Islet precursor cell (in vitro differentiated cells): ENCODE measurements at regions not wholly inside any gene's neighbourhood (a gene's known extent, or its start where the extent isn't known, plus 50 kb on each side); places are given as distances from the start of the nearest gene placed in this dataset.
A peak's percentile ranks its signal among the peaks of the same experiment; 100 is the strongest.

Experiments used
- DNase-seq: peaks from one replicate; pipeline ENCODE4 v3.0.0-alpha.2; 2018

GRCh38 chr2:53018825-53019425 lies 748.7 kb upstream of the CHAC2 start:
- no peak for DNase-seq

GRCh38 chr2:53006980-53007379 lies 760.6 kb upstream of the CHAC2 start:
- DNase-seq: no peak

- DNase-seq: no peak
These were observed 763.2 kb upstream of the CHAC2 start for GRCh38 chr2:53004413-53004812.

- DNase-seq: no peak
These were observed 772.2 kb upstream of the CHAC2 start for GRCh38 chr2:52995424-52995823.

- peak; percentile 59 for DNase-seq
These were observed 791.3 kb upstream of the CHAC2 start for GRCh38 chr2:52976143-52976949.

GRCh38 chr2:52974127-52974526 lies 793.5 kb upstream of the CHAC2 start:
- no peak for DNase-seq

- no peak for DNase-seq
These were observed 797.0 kb upstream of the CHAC2 start for GRCh38 chr2:52970642-52971041.

GRCh38 chr2:52968043-52968442 lies 799.6 kb upstream of the CHAC2 start:
- DNase-seq: no peak

GRCh38 chr2:52964916-52965530 lies 802.6 kb upstream of the CHAC2 start:
- no peak for DNase-seq

GRCh38 chr2:52961403-52961802 lies 806.2 kb upstream of the CHAC2 start:
- DNase-seq: no peak

GRCh38 chr2:52960881-52961280 lies 806.7 kb upstream of the CHAC2 start:
- DNase-seq: no peak

- DNase-seq: no peak
These were observed 807.8 kb upstream of the CHAC2 start for GRCh38 chr2:52959801-52960200.

GRCh38 chr2:52956766-52957165 lies 810.8 kb upstream of the CHAC2 start:
- no peak for DNase-seq

- DNase-seq: no peak
These were observed 811.5 kb upstream of the CHAC2 start for GRCh38 chr2:52956118-52956517.

GRCh38 chr2:52955079-52955478 lies 812.5 kb upstream of the CHAC2 start:
- no peak for DNase-seq

GRCh38 chr2:52940101-52940500 lies 827.5 kb upstream of the CHAC2 start:
- DNase-seq: no peak

- no peak for DNase-seq
These were observed 828.4 kb upstream of the CHAC2 start for GRCh38 chr2:52939250-52939649.

GRCh38 chr2:52936029-52936428 lies 831.6 kb upstream of the CHAC2 start:
- DNase-seq: no peak

GRCh38 chr2:52934920-52935640 lies 832.5 kb upstream of the CHAC2 start:
- DNase-seq: no peak

- DNase-seq: no peak
These were observed 833.2 kb upstream of the CHAC2 start for GRCh38 chr2:52934323-52934898.

GRCh38 chr2:52933878-52934277 lies 833.7 kb upstream of the CHAC2 start:
- DNase-seq: no peak

- no peak for DNase-seq
These were observed 835.9 kb upstream of the CHAC2 start for GRCh38 chr2:52931660-52932059.

GRCh38 chr2:52929412-52929811 lies 838.2 kb upstream of the CHAC2 start:
- DNase-seq: no peak
